ENCODE measurements at regions not wholly inside any gene's neighbourhood (a gene's known extent, or its start where the extent isn't known, plus 50 kb on each side); places are given as distances from the start of the nearest gene placed in this dataset.

- TF ChIP-seq CHD1 (IDR thresholded peaks at IDR 0.05; ENCODE audit: low read depth, low read length) (no peak), RCOR1 (conservative IDR thresholded peaks at IDR 0.05; ENCODE audit: low read depth, low read length) (no peak), CTCF (IDR thresholded peaks at IDR 0.05 in 2 of 3, conservative IDR thresholded peaks at IDR 0.05 in 1 of 3; ENCODE audit: control insufficient read depth in 2 of 3, extremely low read depth in 1 of 3, insufficient read depth in 1 of 3, low read depth in 3 of 3, low read length in 3 of 3) (no peak), ZNF274 (IDR thresholded peaks at IDR 0.05; ENCODE audit: insufficient read depth, insufficient read length) (no peak), NR2F1 (conservative IDR thresholded peaks at IDR 0.05) (no peak), SMAD5 (IDR thresholded peaks at IDR 0.05; ENCODE audit: low read depth) (no peak), POLR2A (IDR thresholded peaks at IDR 0.05; ENCODE audit: low read depth, low read length) (no peak), MXI1 (IDR thresholded peaks at IDR 0.05; ENCODE audit: low read depth, low read length) (no peak), SIX5 (IDR thresholded peaks at IDR 0.05; ENCODE audit: low read depth, low read length, severe bottlenecking) (no peak), REST (IDR thresholded peaks at IDR 0.05; ENCODE audit: low read depth, low read length) (no peak), POLR2AphosphoS5 (IDR thresholded peaks at IDR 0.05; ENCODE audit: low read length) (no peak), ZBTB33 (IDR thresholded peaks at IDR 0.05) (no peak), SMAD1 (IDR thresholded peaks at IDR 0.05; ENCODE audit: low read depth, partially characterized antibody) (no peak), BACH1 (IDR thresholded peaks at IDR 0.05; ENCODE audit: borderline replicate concordance) (no peak)
Measured at GRCh38 chr21:39118604-39119215, 64.5 kb downstream of the PSMG1 start.

All from GM12878 (cell line).